H9 (cell line): ENCODE measurements at regions not wholly inside any gene's neighbourhood (a gene's known extent, or its start where the extent isn't known, plus 50 kb on each side); places are given as distances from the start of the nearest gene placed in this dataset.

ENCODE experiments used
- DNase-seq: peaks from one replicate; pipeline ENCODE4 v3.0.0-alpha.2; 2017
- H2AFZ ChIP-seq: one replicate; pipeline ENCODE4 v1.6.1; 2013; ENCODE audit warnings: mild to moderate bottlenecking, low read length, control low read depth, moderate library complexity
- H2AK5ac ChIP-seq: 2 replicates; pipeline ENCODE4 v1.6.1; 2013; ENCODE audit warnings: low read length, control low read depth, mixed read lengths; ENCODE audit not compliant: insufficient read length
- H2BK120ac ChIP-seq: one replicate; pipeline ENCODE4 v1.6.1; 2013; ENCODE audit warnings: low read depth, mild to moderate bottlenecking, low read length, control low read depth, inconsistent platforms; ENCODE audit not compliant: poor library complexity, severe bottlenecking
- H2BK12ac ChIP-seq: 2 replicates; pipeline ENCODE4 v1.6.1; 2013; ENCODE audit warnings: low read length, control low read depth, mixed read lengths, low read depth; ENCODE audit not compliant: insufficient read length
- H2BK15ac ChIP-seq: 2 replicates; pipeline ENCODE4 v1.6.1; 2013; ENCODE audit warnings: low read depth, low read length, control low read depth
- H2BK20ac ChIP-seq: one replicate; pipeline ENCODE4 v1.6.1; 2013; ENCODE audit warnings: low read depth, mild to moderate bottlenecking, low read length, control low read depth, inconsistent platforms; ENCODE audit not compliant: poor library complexity, severe bottlenecking
- H2BK5ac ChIP-seq: 2 replicates; pipeline ENCODE4 v1.6.1; 2013; ENCODE audit warnings: low read length, control low read depth, mixed read lengths; ENCODE audit not compliant: insufficient read length
- H3K14ac ChIP-seq: 2 replicates; pipeline ENCODE4 v1.6.1; 2013; ENCODE audit warnings: low read length, control low read depth; ENCODE audit not compliant: insufficient read depth
- H3K18ac ChIP-seq: 2 replicates; pipeline ENCODE4 v1.6.1; 2013; ENCODE audit warnings: low read depth, mild to moderate bottlenecking, mixed read lengths, low read length, control low read depth; ENCODE audit not compliant: insufficient read length
- H3K23ac ChIP-seq: 2 replicates; pipeline ENCODE4 v1.6.1; 2013; ENCODE audit warnings: low read length, control low read depth, mixed read lengths, low read depth; ENCODE audit not compliant: insufficient read length
- H3K23me2 ChIP-seq: 2 replicates; pipeline ENCODE4 v1.6.1; 2013; ENCODE audit warnings: low read depth, mild to moderate bottlenecking, mixed read lengths, low read length, control low read depth; ENCODE audit not compliant: insufficient read length, poor library complexity, severe bottlenecking
- H3K27ac ChIP-seq: 2 replicates; pipeline ENCODE4 v1.5.1; 2013; ENCODE audit warnings: low read length, control low read depth, mixed read lengths, low read depth; ENCODE audit not compliant: insufficient read length
- H3K27me3 ChIP-seq: 2 replicates; pipeline ENCODE4 v1.6.1; 2013; ENCODE audit warnings: low read length, control low read depth, inconsistent platforms; ENCODE audit not compliant: insufficient read depth
- H3K4ac ChIP-seq: 2 replicates; pipeline ENCODE4 v1.6.1; 2013; ENCODE audit warnings: low read depth, mild to moderate bottlenecking, control low read depth, inconsistent platforms, low read length, moderate library complexity
- H3K4me1 ChIP-seq: 2 replicates; pipeline ENCODE4 v1.6.1; 2013; ENCODE audit warnings: low read length, control low read depth, inconsistent platforms; ENCODE audit not compliant: insufficient read depth
- H3K4me2 ChIP-seq: 2 replicates; pipeline ENCODE4 v1.6.1; 2013; ENCODE audit warnings: low read length, control low read depth, mixed read lengths; ENCODE audit not compliant: insufficient read length, insufficient read depth
- H3K56ac ChIP-seq: 2 replicates; pipeline ENCODE4 v1.6.1; 2013; ENCODE audit warnings: low read depth, mild to moderate bottlenecking, mixed read lengths, low read length, control low read depth; ENCODE audit not compliant: insufficient read length
- H3K79me1 ChIP-seq: 2 replicates; pipeline ENCODE4 v1.6.1; 2013; ENCODE audit warnings: low read depth, mild to moderate bottlenecking, moderate library complexity, low read length, control low read depth, inconsistent platforms; ENCODE audit not compliant: insufficient read depth, poor library complexity, severe bottlenecking
- H3K79me2 ChIP-seq: 2 replicates; pipeline ENCODE4 v1.6.1; 2013; ENCODE audit warnings: low read length, control low read depth, inconsistent platforms; ENCODE audit not compliant: insufficient read depth
- H3K9ac ChIP-seq: 2 replicates; pipeline ENCODE4 v1.6.1; 2013; ENCODE audit warnings: low read length, control low read depth, mixed read lengths; ENCODE audit not compliant: insufficient read length; ENCODE audit errors: extremely low read depth
- H3K9me3 ChIP-seq: one replicate; pipeline ENCODE4 v1.6.1; 2013; ENCODE audit warnings: low read depth, low read length, inconsistent platforms; ENCODE audit not compliant: control insufficient read depth
- H3T11ph ChIP-seq: one replicate; pipeline ENCODE4 v1.6.1; 2013; ENCODE audit warnings: mild to moderate bottlenecking, low read length, control low read depth, inconsistent platforms
- H4K20me1 ChIP-seq: one replicate; pipeline ENCODE4 v1.6.1; 2013; ENCODE audit not compliant: control insufficient read depth, insufficient read length, insufficient read depth
- H4K5ac ChIP-seq: 2 replicates; pipeline ENCODE4 v1.6.1; 2013; ENCODE audit warnings: low read depth, mild to moderate bottlenecking, mixed read lengths, low read length, control low read depth; ENCODE audit not compliant: insufficient read length
- H4K8ac ChIP-seq: replicated peaks from 2 replicates; pipeline ENCODE4 v1.6.1; 2013; ENCODE audit warnings: low read length, control low read depth, mixed read lengths, low read depth; ENCODE audit not compliant: insufficient read length
- H4K91ac ChIP-seq: 2 replicates; pipeline ENCODE4 v1.6.1; 2013; ENCODE audit warnings: low read depth, mild to moderate bottlenecking, moderate library complexity, mixed read lengths, low read length, control low read depth; ENCODE audit not compliant: insufficient read length
- H3K27ac Mint-ChIP-seq, 3 experiments: 2 replicates in 2 of 3; 3 replicates in 1 of 3; pipeline ENCODE4 v1.8.0; 2020 to 2021; ENCODE audit warnings: mixed read lengths in 3 of 3, mild to moderate bottlenecking in 1 of 3, moderate library complexity in 1 of 3
- H3K27me3 Mint-ChIP-seq: 2 replicates; pipeline ENCODE4 v1.8.0; 2021; ENCODE audit warnings: low read depth, mild to moderate bottlenecking, moderate library complexity, mixed read lengths
- H3K36me3 Mint-ChIP-seq, 3 experiments: 2 replicates in 2 of 3; 3 replicates in 1 of 3; pipeline ENCODE4 v1.8.0; 2020 to 2021; ENCODE audit warnings: low read depth in 3 of 3, mixed read lengths in 3 of 3; ENCODE audit not compliant: insufficient read depth in 1 of 3
- H3K4me1 Mint-ChIP-seq, 2 experiments: 2 replicates each; pipeline ENCODE4 v1.8.0; 2020; ENCODE audit warnings: mixed read lengths in 2 of 2
- H3K4me3 Mint-ChIP-seq, 2 experiments: 2 replicates in 1 of 2; 3 replicates in 1 of 2; pipeline ENCODE4 v1.8.0; 2020 to 2021; ENCODE audit warnings: mild to moderate bottlenecking in 2 of 2, mixed read lengths in 2 of 2, moderate library complexity in 1 of 2
- H3K9me3 Mint-ChIP-seq, 2 experiments: 2 replicates in 1 of 2; 3 replicates in 1 of 2; pipeline ENCODE4 v1.8.0; 2020; ENCODE audit warnings: mild to moderate bottlenecking in 2 of 2, mixed read lengths in 2 of 2, moderate library complexity in 1 of 2
- CTCF ChIP-seq: fragments of 200-600 bp; sonication (generic); conservative IDR thresholded peaks from 3 replicates; pipeline ENCODE4 v1.8.0; 2021; ENCODE audit warnings: antibody characterized with exemption, mild to moderate bottlenecking
- WGBS: extraction: QIAGEN DNeasy Blood & Tissue Kit; methylation state at CpG from one replicate; pipeline ENCODE4 v1.1.7; 2013; ENCODE audit warnings: missing lambda C conversion rate, low lambda C conversion rate, mixed read lengths; ENCODE audit not compliant: insufficient read length; ENCODE audit errors: extremely low coverage; 5-methylcytosine and 5-hydroxymethylcytosine counted together

GRCh38 chr6:130534627-130535026, 168.8 kb downstream of the TMEM200A start:
- DNase-seq: no peak
- Histone ChIP-seq H3K9me3 (no peaks in the 10 kb centered on the region), H3K23ac (no peak overlapping the region), H4K91ac (no peak overlapping the region), H3K27me3 (no peaks in the 10 kb centered on the region), H3K79me1 (no peaks in the 10 kb centered on the region), H2BK5ac (no peak overlapping the region), H2AFZ (no peak overlapping the region), H3K4me2 (no peak overlapping the region), H2BK15ac (no peak overlapping the region), H3K9ac (no peak overlapping the region), H4K20me1 (no peaks in the 10 kb centered on the region), H4K8ac (no peak overlapping the region), H3K27ac (no peak overlapping the region), H2AK5ac (no peak overlapping the region), H3K79me2 (no peaks in the 10 kb centered on the region), H3T11ph (no peak overlapping the region), H3K56ac (no peak overlapping the region), H3K18ac (no peak overlapping the region), H3K4me1 (no peaks in the 10 kb centered on the region), H3K14ac (no peak overlapping the region), H4K5ac (no peak overlapping the region), H3K4ac (no peak overlapping the region), H2BK20ac (no peak overlapping the region), H3K23me2 (no peaks in the 10 kb centered on the region), H2BK120ac (no peak overlapping the region), H2BK12ac (no peak overlapping the region)
- TF ChIP-seq CTCF: no peak
- H3K9me3 Mint-ChIP-seq: peaks cover 0 to 4% of the 10 kb centered on the region in 2 experiments; a peak in 2 of 5 replicates
- H3K27ac Mint-ChIP-seq: no peak overlapping the region
- no peak overlapping the region for H3K4me3 Mint-ChIP-seq
- H3K4me1 Mint-ChIP-seq: peaks cover 4 to 5% of the 10 kb centered on the region in 2 experiments; a peak in 3 of 4 replicates
- H3K27me3 Mint-ChIP-seq: no peaks in the 10 kb centered on the region; the same call in 1 of the 2 replicates
- H3K36me3 Mint-ChIP-seq: peaks cover 0 to 5% (median 0%) of the 10 kb centered on the region in 3 experiments; a peak in 3 of 7 replicates
- WGBS: no CpG with 5 or more reads among the region's 3 CpGs
